ENCODE measurements at regions not wholly inside any gene's neighbourhood (a gene's known extent, or its start where the extent isn't known, plus 50 kb on each side); places are given as distances from the start of the nearest gene placed in this dataset.

DNA sequence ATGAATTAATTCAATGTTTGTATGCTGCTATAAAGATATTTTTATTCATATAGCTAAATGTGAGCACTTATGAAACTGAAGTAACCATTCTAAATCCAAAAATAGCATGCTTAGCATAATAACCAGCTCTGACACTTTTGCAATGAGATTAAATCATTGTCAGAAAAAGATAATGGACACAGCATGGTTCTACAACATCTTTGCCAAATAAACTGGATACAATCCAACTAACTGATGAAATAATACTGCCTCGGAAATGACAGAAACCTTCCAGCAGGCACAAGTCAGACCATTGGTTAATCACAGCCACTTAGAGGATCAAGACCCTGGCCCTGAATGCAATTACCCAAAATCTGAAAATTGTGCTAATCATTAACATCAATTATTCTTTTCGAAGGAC, 592.7 kb upstream of the ADGRL4 start:
- no peak for DNase-seq (ENCODE audit: extremely low read depth, low read depth)
- TF ChIP-seq, protein P1, sequence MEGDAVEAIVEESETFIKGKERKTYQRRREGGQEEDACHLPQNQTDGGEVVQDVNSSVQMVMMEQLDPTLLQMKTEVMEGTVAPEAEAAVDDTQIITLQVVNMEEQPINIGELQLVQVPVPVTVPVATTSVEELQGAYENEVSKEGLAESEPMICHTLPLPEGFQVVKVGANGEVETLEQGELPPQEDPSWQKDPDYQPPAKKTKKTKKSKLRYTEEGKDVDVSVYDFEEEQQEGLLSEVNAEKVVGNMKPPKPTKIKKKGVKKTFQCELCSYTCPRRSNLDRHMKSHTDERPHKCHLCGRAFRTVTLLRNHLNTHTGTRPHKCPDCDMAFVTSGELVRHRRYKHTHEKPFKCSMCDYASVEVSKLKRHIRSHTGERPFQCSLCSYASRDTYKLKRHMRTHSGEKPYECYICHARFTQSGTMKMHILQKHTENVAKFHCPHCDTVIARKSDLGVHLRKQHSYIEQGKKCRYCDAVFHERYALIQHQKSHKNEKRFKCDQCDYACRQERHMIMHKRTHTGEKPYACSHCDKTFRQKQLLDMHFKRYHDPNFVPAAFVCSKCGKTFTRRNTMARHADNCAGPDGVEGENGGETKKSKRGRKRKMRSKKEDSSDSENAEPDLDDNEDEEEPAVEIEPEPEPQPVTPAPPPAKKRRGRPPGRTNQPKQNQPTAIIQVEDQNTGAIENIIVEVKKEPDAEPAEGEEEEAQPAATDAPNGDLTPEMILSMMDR (IDR thresholded peaks at IDR 0.05; ENCODE audit: low read depth, low read length, missing control alignments) = no peak
- no peak overlapping the region for H3K4me3 ChIP-seq (replicated peaks; ENCODE audit: low read depth, low read length)

DNA sequence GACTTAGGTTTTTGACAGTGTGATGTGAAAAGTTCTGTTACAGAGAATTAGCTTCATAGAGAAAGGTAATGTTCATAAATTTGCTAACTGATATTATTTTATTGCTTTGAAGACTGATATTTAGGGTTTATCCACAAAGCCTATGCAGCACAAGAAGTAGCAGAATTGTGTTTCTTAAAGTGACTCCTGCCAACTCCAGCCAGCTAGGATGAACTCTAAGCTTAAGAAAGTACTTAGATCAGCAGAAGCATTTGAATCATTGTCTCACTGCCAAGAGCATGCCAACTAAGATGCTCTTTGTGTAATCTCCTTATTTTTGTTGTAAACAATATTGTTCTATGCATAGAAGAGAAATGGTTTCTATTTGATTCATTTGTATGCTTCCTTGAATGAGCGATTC, 589.4 kb upstream of the ADGRL4 start:
- H3K4me3 ChIP-seq (replicated peaks; ENCODE audit: low read depth, low read length) = no peak overlapping the region
- TF ChIP-seq, protein P1 (IDR thresholded peaks at IDR 0.05; ENCODE audit: low read depth, low read length, missing control alignments) = no peak
- DNase-seq (ENCODE audit: extremely low read depth, low read depth) = no peak

GRCh38 chr1:79594121-79594698, 587.7 kb upstream of the ADGRL4 start:
- TF ChIP-seq, protein P1 (IDR thresholded peaks at IDR 0.05; ENCODE audit: low read depth, low read length, missing control alignments) = no peak
- DNase-seq (ENCODE audit: extremely low read depth, low read depth) = no peak

DNA sequence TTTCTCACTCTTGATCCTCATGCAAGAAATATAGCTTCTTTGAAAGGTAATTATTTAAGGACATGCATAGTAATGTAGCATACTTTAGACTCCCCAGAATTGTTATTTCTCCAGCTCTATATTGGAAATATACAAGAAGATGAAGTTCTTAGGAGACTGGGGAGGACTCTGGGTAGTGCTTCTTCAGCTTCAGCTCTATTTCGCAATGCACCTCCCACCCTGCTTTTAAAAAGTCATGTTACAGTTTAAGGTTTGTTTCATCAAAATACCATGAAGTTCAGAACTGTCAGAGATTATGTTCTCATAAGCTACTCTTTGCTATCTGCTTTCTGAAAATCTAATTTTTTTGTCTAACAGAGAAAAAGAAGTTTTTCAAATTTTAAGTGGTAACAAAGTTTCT, 586.2 kb upstream of the ADGRL4 start:
- DNase-seq (ENCODE audit: extremely low read depth, low read depth) = no peak
- TF ChIP-seq, protein P1 (IDR thresholded peaks at IDR 0.05; ENCODE audit: low read depth, low read length, missing control alignments) = no peak
- no peak overlapping the region for H3K4me3 ChIP-seq (replicated peaks; ENCODE audit: low read depth, low read length)

More at GRCh38 chr1:79594121-79594698, 587.7 kb upstream of the ADGRL4 start:
- H3K4me3 ChIP-seq (replicated peaks; ENCODE audit: low read depth, low read length) = no peak overlapping the region

DNA sequence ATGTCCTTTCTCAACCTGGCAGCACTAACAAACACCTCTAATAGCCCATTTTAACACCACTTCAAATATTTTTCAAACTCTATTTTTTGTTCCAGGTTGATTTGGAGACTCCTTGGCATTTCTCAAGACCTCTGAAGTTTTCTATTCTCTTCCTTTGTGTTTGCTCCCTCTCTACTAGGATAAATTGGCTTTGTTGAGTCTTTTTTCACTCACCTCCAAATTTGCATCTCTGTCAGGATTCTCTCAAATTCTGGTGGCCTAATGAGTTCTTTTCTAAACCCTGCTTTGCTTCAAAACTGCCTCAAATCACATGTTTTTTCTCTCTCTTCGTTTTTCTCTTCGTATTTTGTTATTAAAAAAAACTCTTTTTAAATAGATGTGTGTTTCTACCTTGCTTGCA, 582.2 kb upstream of the ADGRL4 start:
- no peak for DNase-seq (ENCODE audit: extremely low read depth, low read depth)
- no peak overlapping the region for H3K4me3 ChIP-seq (replicated peaks; ENCODE audit: low read depth, low read length)
- TF ChIP-seq, protein P1 (IDR thresholded peaks at IDR 0.05; ENCODE audit: low read depth, low read length, missing control alignments) = no peak

- no peak overlapping the region for H3K4me3 ChIP-seq (replicated peaks; ENCODE audit: low read depth, low read length)
- TF ChIP-seq, protein P1 (IDR thresholded peaks at IDR 0.05; ENCODE audit: low read depth, low read length, missing control alignments) = no peak
- no peak for DNase-seq (ENCODE audit: extremely low read depth, low read depth)
These were observed 580.7 kb upstream of the ADGRL4 start for GRCh38 chr1:79587229-79587628.

GRCh38 chr1:79585801-79586200, 579.3 kb upstream of the ADGRL4 start:
- H3K4me3 ChIP-seq (replicated peaks; ENCODE audit: low read depth, low read length) = no peak overlapping the region
- no peak for DNase-seq (ENCODE audit: extremely low read depth, low read depth)
- TF ChIP-seq, protein P1 (IDR thresholded peaks at IDR 0.05; ENCODE audit: low read depth, low read length, missing control alignments) = no peak
